Neural cell (in vitro differentiated cells): ENCODE measurements at regions not wholly inside any gene's neighbourhood (a gene's known extent, or its start where the extent isn't known, plus 50 kb on each side); places are given as distances from the start of the nearest gene placed in this dataset.

Experiments
- H2AFZ ChIP-seq: fragments of 200-600, 300-800 bp; sonication (generic), shearing (Covaris generic); 2 replicates; pipeline ENCODE4 v1.6.0; 2014; ENCODE audit warnings: low read depth, mild to moderate bottlenecking, antibody characterized with exemption, low read length, moderate library complexity
- H3F3A ChIP-seq: fragments of 200-600 bp; shearing (Covaris generic); 2 replicates; pipeline ENCODE4 v1.6.1; 2016; ENCODE audit warnings: mild to moderate bottlenecking, moderate library complexity, mixed read lengths, antibody characterized with exemption, low read length; ENCODE audit not compliant: insufficient read depth, poor library complexity, severe bottlenecking
- H3K27ac ChIP-seq: fragments of 200-600, 300-800 bp; sonication (generic), shearing (Covaris generic); 2 replicates; pipeline ENCODE4 v1.5.1; 2014; ENCODE audit warnings: mild to moderate bottlenecking, low read length, moderate library complexity
- H3K27me3 ChIP-seq: fragments of 300-800, 200-600 bp; sonication (generic), shearing (Covaris generic); 2 replicates; pipeline ENCODE4 v1.6.0; 2014; ENCODE audit warnings: mild to moderate bottlenecking, low read depth, low read length, moderate library complexity; ENCODE audit not compliant: insufficient read depth
- H3K36me3 ChIP-seq: fragments of 300-800, 200-600 bp; sonication (generic), shearing (Covaris generic); 2 replicates; pipeline ENCODE4 v1.5.1; 2014; ENCODE audit warnings: mild to moderate bottlenecking, antibody characterized with exemption, low read length, moderate library complexity; ENCODE audit not compliant: insufficient read depth
- H3K4me2 ChIP-seq: fragments of 300-800, 200-600 bp; sonication (generic), shearing (Covaris generic); 2 replicates; pipeline ENCODE4 v1.6.0; 2014; ENCODE audit warnings: mild to moderate bottlenecking, low read length
- H3K4me3 ChIP-seq: fragments of 300-800, 200-600 bp; sonication (generic), shearing (Covaris generic); 2 replicates; pipeline ENCODE4 v1.5.1; 2014; ENCODE audit warnings: mild to moderate bottlenecking, low read length, moderate library complexity
- H3K79me2 ChIP-seq: fragments of 200-600 bp; shearing (Covaris generic); replicated peaks from 2 replicates; pipeline ENCODE4 v1.6.0; 2014; ENCODE audit warnings: mild to moderate bottlenecking, low read length, moderate library complexity; ENCODE audit not compliant: insufficient read depth
- H3K9ac ChIP-seq: fragments of 300-800, 200-600 bp; sonication (generic), shearing (Covaris generic); 2 replicates; pipeline ENCODE4 v1.6.1; 2016; ENCODE audit warnings: mild to moderate bottlenecking, low read length, mixed read lengths
- H3K9me2 ChIP-seq: fragments of 200-600 bp; shearing (Covaris generic); 2 replicates; pipeline ENCODE4 v1.6.1; 2016; ENCODE audit warnings: mild to moderate bottlenecking, low read length, mixed read lengths; ENCODE audit not compliant: insufficient read depth
- H3K9me3 ChIP-seq: fragments of 200-600, 300-800 bp; sonication (generic), shearing (Covaris generic); 2 replicates; pipeline ENCODE4 v1.6.1; 2016; ENCODE audit warnings: mild to moderate bottlenecking, mixed run types, low read length, moderate library complexity, mixed read lengths
- H4K20me1 ChIP-seq: fragments of 200-600 bp; shearing (Covaris generic); 2 replicates; pipeline ENCODE4 v1.6.1; 2016; ENCODE audit warnings: mild to moderate bottlenecking, mixed run types; ENCODE audit not compliant: insufficient read depth
- CTCF ChIP-seq: fragments of 450-650 bp; IDR thresholded peaks from 2 replicates; pipeline ENCODE4 v1.5.1; 2014; ENCODE audit warnings: antibody characterized with exemption, mild to moderate bottlenecking, moderate library complexity; ENCODE audit not compliant: poor library complexity, severe bottlenecking
- EP300 ChIP-seq: fragments of 450-650 bp; conservative IDR thresholded peaks from 2 replicates; pipeline ENCODE4 v1.6.1; 2014; ENCODE audit warnings: antibody characterized with exemption, mild to moderate bottlenecking, moderate library complexity; ENCODE audit not compliant: poor library complexity, severe bottlenecking
- EZH2 ChIP-seq: fragments of 200-600, 300-800 bp; shearing (Covaris generic), sonication (generic); IDR thresholded peaks from 2 replicates; pipeline ENCODE4 v1.6.1; 2014; ENCODE audit warnings: antibody characterized with exemption, low read length, borderline replicate concordance, mild to moderate bottlenecking; ENCODE audit not compliant: insufficient read depth, poor library complexity, severe bottlenecking
- MXI1 ChIP-seq: fragments of 450-650 bp; conservative IDR thresholded peaks from 2 replicates; pipeline ENCODE4 v1.6.1; 2014; ENCODE audit warnings: antibody characterized with exemption, mild to moderate bottlenecking; ENCODE audit not compliant: poor library complexity, severe bottlenecking
- POLR2AphosphoS5 ChIP-seq: IDR thresholded peaks from 2 replicates; pipeline ENCODE4 v1.6.1; 2012
- RAD21 ChIP-seq: fragments of 450-650 bp; conservative IDR thresholded peaks from 2 replicates; pipeline ENCODE4 v1.6.1; 2014; ENCODE audit warnings: antibody characterized with exemption, mild to moderate bottlenecking, moderate library complexity
- SMC3 ChIP-seq: fragments of 450-650 bp; conservative IDR thresholded peaks from 2 replicates; pipeline ENCODE4 v1.6.1; 2014; ENCODE audit warnings: antibody characterized with exemption, mild to moderate bottlenecking, moderate library complexity; ENCODE audit not compliant: poor library complexity
- TAF1 ChIP-seq: IDR thresholded peaks from 2 replicates; pipeline ENCODE4 v1.6.1; 2012; ENCODE audit warnings: low read depth
- TF ChIP-seq, protein P1 (sequence below): IDR thresholded peaks from 2 replicates; pipeline ENCODE4 v1.6.1; 2012; ENCODE audit warnings: borderline replicate concordance

DNA sequence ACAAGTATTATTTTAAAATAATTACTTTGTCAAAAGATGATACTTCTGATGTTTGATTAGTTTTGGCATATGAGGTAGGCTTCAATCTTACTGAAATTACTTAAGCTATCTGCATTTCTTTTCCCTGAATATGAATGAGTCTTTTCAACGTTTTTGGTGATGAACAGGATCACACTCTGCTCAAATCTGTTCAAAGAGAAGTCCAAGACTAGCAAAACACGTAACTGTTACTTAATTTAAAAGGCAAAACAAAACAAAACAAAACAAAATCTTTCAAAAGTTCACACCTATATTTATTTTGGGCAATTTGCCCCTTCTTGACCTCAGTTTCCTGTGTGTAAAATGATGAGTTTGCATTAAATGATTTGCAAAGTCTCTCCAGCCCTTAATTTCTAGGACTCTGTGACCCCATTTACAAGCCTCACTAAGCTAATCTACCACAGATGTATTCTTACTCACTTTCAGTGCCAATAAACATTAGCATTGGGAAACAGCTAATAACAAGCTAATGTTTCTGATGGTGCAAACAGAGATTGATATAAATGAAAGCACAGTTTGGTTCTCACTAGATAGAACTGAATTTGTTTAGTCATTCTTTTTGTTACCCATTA is 865.4 kb downstream of the LTN1 start:
- H4K20me1 ChIP-seq = no peaks in the 10 kb centered on the region
- no peaks in the 10 kb centered on the region for H3K79me2 ChIP-seq
- H3K9me3 ChIP-seq = peaks cover 6% of the 10 kb centered on the region
- H3K4me3 ChIP-seq = no peak overlapping the region
- no peak overlapping the region for H3K4me2 ChIP-seq
- H2AFZ ChIP-seq = no peak overlapping the region
- H3K9me2 ChIP-seq = no peaks in the 10 kb centered on the region
- no peak for TF ChIP-seq POLR2AphosphoS5
- no peak for TF ChIP-seq SMC3
- no peak for TF ChIP-seq EP300
- TF ChIP-seq CTCF = no peak
- TF ChIP-seq, protein P1, sequence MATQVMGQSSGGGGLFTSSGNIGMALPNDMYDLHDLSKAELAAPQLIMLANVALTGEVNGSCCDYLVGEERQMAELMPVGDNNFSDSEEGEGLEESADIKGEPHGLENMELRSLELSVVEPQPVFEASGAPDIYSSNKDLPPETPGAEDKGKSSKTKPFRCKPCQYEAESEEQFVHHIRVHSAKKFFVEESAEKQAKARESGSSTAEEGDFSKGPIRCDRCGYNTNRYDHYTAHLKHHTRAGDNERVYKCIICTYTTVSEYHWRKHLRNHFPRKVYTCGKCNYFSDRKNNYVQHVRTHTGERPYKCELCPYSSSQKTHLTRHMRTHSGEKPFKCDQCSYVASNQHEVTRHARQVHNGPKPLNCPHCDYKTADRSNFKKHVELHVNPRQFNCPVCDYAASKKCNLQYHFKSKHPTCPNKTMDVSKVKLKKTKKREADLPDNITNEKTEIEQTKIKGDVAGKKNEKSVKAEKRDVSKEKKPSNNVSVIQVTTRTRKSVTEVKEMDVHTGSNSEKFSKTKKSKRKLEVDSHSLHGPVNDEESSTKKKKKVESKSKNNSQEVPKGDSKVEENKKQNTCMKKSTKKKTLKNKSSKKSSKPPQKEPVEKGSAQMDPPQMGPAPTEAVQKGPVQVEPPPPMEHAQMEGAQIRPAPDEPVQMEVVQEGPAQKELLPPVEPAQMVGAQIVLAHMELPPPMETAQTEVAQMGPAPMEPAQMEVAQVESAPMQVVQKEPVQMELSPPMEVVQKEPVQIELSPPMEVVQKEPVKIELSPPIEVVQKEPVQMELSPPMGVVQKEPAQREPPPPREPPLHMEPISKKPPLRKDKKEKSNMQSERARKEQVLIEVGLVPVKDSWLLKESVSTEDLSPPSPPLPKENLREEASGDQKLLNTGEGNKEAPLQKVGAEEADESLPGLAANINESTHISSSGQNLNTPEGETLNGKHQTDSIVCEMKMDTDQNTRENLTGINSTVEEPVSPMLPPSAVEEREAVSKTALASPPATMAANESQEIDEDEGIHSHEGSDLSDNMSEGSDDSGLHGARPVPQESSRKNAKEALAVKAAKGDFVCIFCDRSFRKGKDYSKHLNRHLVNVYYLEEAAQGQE = no peak
- no peak for TF ChIP-seq MXI1
- no peak for TF ChIP-seq TAF1
- no peak for TF ChIP-seq RAD21
- TF ChIP-seq EZH2 = no peak
- no peaks in the 10 kb centered on the region for H3F3A ChIP-seq
- H3K27me3 ChIP-seq = no peaks in the 10 kb centered on the region
- no peak overlapping the region for H3K27ac ChIP-seq
- no peak overlapping the region for H3K9ac ChIP-seq
- H3K36me3 ChIP-seq = no peaks in the 10 kb centered on the region

GRCh38 chr21:28126521-28127174 is 866.0 kb downstream of the LTN1 start:
- Histone ChIP-seq H3F3A (no peaks in the 10 kb centered on the region), H3K27me3 (no peaks in the 10 kb centered on the region), H3K9me3 (peaks cover 6% of the 10 kb centered on the region), H3K4me2 (no peak overlapping the region), H2AFZ (no peak overlapping the region), H3K79me2 (no peaks in the 10 kb centered on the region), H4K20me1 (no peaks in the 10 kb centered on the region), H3K36me3 (no peaks in the 10 kb centered on the region), H3K27ac (no peak overlapping the region), H3K9me2 (no peaks in the 10 kb centered on the region), H3K4me3 (no peak overlapping the region), H3K9ac (no peak overlapping the region)
- TF ChIP-seq SMC3 (no peak), TAF1 (no peak), EP300 (no peak)
- TF ChIP-seq, protein P1 = no peak
